Caki2 (cell line): ENCODE measurements at regions not wholly inside any gene's neighbourhood (a gene's known extent, or its start where the extent isn't known, plus 50 kb on each side); places are given as distances from the start of the nearest gene placed in this dataset.
A peak's percentile ranks its signal among the peaks of the same experiment; 100 is the strongest.

ENCODE experiments used
- DNase-seq: peaks from one replicate; pipeline ENCODE4 v3.0.0-alpha.2; 2015; ENCODE audit warnings: low read depth
- in situ Hi-C: cut with HindIII; loops from 2 replicates; pipeline ENCODE4 v1.10.0; 2016; ENCODE audit warnings: low sequenced_read_pairs, low pct_unique_long_range_greater_than_20kb, mixed read lengths

DNA sequence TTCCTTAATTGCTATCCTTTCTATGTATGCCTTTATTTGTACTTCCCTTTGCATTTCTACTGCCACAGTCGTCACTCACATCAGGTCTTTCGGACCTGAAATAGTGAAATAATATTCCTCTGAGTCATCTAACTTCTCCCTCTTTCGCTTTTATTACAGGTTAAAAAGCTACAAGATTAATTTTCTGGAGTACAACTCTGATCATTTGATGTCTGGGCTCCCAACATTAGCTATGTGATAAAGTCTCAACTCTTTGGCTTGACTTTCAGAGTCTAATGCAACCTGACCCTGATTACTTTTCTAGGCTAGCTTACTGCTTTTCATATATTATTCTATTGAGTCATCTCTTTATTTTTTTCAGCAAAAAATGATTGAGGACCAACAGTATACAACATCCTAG lies 638.8 kb upstream of the WWC1 start:
- no peak for DNase-seq
- in situ Hi-C loops: no loop called here

DNA sequence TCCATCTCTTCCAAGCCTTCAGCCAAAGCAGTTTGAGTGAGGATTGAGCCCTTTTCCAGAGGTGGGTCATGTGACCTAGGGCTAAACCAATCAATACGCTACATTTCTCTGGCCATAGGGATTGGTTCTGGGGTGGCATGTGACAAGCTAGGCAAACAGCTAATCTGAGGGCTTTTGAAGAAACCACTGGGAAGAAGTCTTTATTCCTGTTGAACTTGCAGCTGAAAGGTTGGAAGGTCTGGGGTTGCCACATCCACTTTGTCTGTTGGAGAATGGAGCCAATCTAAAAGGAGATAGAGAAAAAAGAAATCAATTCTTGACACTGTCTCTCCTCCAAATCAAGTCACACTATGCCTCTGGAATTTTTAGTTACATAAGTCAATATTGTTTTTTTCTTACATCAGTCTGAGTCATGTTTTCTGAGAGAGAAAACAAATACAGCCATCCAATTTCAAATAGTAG lies 637.8 kb upstream of the WWC1 start:
- in situ Hi-C loops: no loop called here
- peak; percentile 31 for DNase-seq

DNA sequence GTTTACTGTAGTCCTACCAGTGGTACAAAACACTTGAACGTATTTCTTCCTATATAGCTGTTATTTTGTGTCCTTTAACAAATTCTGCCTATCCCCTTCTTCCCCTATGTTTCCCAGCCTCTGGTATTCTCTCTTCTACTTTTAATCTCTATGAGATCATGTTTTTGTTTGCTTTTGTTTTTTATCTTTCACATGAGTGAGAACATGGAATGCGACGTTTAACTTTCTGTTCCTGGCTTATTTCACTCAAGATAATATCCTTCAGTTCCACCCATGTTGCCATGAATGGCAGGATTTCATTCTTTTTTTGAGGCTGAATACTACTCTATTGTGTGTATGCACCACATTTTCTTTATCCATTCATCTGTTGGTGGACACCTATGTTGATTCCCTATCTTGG lies 634.4 kb upstream of the WWC1 start:
- no peak for DNase-seq
- in situ Hi-C loops: no loop called here

DNA sequence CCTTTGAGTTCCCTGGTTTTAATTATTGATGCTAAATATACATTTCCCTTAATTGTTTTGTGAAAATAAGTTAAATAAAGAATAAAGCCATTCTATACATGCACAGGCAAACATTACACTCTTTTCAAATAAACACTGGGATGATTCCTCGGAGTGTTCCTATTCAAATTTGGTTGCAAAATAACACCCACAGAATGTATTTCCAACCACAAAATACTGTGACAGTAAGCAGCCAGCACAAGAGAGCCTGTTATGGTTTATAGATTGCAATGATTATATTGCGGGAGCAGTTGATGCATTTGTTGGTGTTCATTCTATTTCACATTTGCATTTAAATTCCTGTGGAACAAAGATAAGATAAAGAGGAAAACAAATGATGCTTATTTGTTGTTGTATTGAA lies 632.6 kb upstream of the WWC1 start:
- in situ Hi-C loops: no loop called here
- no peak for DNase-seq

DNA sequence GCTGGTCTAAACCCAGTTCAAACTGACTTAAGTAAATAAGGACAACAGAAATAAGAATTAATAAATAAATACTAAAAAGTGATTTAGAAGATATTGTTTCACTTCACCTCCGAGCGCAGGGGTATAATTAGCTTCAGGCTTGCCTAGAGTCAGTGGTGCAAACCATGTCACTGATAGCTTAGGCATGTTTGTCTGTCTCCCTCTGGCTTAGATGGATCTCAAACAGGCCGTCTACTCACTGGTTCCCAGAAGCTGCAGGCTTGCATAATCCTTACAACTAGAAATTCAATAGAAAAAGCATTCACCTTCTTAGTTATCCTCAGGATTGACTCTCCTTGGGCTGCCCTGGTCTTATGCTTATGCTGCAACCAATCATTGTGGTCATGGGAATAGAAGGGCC lies 629.8 kb upstream of the WWC1 start:
- in situ Hi-C loops: no loop called here
- no peak for DNase-seq

DNA sequence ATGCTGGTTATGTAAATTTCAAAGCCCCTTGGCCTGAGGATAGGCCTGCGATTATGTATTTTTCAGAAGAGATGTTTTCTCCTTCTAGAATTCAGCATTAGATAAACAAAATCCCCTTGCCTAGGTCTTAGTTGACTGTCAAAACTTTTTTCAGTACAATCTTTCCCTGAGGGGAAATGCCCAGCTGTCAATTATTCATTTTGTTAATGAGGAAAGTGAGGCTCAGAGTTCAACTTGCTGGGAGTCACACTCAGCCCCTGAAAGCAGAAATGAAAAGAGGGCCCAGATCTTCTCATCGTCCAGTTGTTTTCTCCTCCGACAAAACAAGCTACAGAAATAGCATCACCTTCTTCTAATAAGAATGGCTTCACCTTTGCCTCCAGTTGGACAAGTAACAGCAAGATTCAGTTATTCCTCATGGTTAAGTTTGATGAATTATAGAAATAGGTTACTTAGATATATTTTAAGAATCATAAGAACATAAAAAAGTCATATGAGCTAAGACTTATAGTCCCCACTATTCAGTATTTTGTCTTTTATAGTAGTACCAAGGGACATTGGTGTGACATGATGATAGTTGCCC lies 627.1 kb upstream of the WWC1 start:
- in situ Hi-C loops: no loop called here
- no peak for DNase-seq

DNA sequence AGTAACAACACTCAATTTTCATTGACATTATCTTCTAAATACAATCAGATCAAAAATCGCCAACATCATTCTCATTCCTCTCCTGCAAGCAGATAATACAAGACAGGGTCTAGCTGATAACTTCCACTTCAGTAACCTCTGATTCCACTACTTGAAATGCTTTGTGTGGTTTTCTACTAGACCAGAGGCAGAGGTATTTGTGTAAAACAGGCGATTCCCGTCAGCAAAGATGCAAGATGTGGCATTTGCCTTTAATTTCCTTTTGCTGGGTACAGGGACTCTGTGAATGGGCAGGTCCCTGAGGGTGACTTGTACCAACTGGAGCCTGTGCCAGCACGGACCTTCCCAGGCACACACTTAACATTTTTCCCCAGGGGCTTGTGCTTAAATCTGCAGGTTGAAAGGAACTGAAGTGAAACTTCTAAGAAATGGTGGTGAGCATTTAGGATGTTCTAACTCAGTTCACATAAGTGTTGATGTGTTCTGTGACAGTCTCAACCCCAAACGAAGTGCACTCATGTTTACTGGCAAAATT lies 625.5 kb upstream of the WWC1 start:
- in situ Hi-C loops: no loop called here
- DNase-seq: no peak

DNA sequence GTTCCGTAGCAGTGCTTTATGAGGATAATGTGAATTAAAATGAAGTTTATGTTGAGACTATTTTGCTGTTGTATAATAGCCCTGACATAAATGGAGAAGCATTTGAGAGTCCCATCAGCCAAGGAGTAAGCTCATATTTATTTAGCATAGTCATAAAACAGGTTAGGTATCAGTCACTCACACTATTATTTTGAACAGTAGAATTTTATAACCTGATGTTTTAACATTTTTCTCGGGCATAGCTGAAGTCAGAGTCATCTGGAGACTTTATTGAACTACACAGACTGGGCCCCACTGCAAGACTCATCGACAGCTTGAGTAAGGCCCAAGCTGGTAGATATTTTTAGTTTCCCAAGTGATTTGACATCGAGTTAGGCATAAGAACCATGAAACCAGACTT lies 620.3 kb upstream of the WWC1 start:
- in situ Hi-C loops: no loop called here
- DNase-seq: no peak

DNA sequence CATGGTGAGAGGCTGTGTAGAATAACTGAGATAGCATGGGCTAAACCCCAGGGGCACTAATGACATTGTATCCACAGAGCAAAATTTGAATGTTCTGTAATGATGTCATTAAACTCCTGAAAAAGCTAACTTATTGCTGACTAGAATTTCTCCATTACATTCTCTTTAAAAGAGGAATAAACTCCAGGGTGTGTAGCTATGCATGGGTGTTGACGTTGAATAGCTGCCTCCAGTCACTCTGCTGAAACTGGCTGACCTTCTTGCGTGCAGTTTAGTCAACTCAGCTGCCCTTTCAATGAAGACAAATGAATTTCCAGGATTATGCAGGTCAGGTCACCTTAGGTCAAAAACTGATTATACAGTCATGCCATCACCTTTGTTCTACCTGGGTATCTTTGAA lies 617.5 kb upstream of the WWC1 start:
- DNase-seq: no peak
- in situ Hi-C loops: no loop called here

DNA sequence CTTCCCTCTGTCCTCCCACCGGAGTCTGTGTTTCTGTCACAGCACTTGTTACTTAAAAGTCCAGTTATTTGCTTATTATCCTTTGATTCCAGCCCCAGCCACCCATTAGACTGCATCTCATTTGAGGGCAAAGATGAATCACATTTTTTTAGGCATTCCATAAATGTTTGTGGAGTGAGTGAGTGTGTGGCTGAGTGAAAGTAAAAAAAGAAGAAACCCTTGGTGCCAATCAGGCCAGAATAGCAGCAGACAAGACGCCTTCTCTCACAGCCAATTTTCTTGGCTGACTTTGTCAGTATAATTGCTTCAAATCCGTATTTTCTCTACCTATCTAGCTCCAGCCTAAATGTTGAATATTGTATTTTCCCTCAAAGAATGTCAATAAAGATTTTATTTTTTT lies 613.0 kb upstream of the WWC1 start:
- in situ Hi-C loops: no loop called here
- no peak for DNase-seq

DNA sequence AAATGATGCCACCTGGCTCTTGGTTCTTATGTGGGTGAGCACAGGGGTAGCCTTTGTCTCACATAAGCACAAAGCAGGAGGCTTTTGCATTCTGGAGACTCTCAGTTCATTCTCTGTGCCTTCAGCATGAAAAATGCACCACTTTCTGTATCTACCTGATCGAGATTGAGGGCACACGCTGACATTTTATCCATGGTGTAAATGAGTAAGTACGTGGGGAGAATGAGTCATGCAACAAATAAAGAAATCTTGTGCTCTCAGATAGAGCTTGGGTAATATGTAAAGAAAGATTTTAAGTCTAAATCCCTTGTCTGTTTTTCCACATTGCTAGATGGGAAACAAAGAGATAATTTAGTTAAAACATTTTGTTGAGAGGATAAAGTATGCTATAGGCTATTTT lies 607.2 kb upstream of the WWC1 start:
- no peak for DNase-seq
- in situ Hi-C loops: no loop called here

DNA sequence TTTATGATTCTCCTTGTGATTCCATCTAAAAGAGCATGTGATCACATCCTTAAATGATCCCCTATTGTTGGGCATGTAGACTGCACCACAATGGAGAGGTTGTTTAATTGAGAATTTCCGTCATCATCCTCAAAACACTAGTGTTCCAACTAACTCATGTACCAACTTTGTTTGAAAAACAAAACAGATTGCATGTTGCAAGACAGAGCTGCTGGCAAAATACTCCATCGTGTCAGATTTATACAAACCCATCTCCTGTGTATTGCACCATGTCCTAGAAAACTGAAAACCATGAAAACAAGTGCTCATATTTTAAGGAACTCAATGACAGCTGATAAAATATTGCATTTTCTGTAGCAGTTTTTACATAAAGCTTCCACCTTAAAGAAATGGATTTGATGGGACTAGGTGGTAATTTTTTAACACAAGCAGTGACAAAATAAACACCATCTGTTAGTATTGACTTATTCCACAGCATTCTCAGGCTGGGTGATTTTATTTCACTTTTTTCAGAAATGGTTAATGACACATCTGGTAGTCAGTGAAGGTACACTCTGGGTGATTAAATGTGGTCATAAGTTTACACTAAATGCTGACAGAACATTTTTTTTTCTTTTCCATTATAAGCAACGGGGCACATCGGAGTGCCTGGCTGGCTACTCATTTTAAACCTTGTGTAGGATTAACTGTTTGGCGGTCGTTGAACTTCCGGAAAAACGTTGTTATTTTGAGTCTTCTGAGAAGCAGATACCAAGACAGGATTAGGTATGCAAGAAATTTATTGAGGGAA lies 602.9 kb upstream of the WWC1 start:
- in situ Hi-C loops: no loop called here

DNA sequence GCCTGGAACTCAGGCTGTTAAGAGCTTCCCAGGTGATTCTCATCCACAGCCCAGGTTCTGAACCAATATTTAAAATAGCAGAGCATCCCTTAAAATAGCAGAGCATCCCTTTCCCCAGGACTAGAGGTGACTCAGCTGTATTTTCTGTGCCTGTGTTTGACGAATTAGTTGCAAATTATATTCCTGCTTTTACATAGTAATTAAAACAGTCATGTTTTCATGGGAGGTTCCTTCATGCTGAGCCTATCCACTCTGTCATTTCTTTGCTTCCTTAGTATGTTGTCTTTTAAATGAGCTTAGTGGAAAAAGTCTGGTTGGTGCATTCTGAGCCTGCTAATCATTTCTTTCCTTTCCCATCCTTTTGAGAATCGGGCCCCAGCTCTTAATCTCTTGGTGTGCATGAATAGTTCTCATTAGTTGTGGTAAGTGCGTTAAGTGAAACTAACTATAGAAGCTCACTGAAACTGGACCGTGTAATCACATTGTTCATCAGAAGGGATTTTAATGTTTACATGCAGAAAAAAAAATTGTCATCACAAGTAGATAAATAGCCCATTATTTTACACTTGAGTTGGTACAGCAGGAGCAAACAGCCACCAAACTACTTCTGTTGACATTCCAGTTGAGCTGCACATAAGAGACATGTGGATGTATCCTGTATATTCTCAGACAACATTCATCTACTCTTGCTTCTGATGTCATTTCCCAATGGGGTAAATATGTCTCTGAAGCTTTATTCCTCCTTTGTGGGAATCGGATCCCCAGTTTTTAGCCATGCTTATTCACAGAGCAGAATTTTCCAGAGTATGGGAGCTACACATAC lies 596.9 kb upstream of the WWC1 start:
- in situ Hi-C loops: no loop called here

More for the DNA sequence above, 602.9 kb upstream of the WWC1 start:
- DNase-seq: no peak

DNA sequence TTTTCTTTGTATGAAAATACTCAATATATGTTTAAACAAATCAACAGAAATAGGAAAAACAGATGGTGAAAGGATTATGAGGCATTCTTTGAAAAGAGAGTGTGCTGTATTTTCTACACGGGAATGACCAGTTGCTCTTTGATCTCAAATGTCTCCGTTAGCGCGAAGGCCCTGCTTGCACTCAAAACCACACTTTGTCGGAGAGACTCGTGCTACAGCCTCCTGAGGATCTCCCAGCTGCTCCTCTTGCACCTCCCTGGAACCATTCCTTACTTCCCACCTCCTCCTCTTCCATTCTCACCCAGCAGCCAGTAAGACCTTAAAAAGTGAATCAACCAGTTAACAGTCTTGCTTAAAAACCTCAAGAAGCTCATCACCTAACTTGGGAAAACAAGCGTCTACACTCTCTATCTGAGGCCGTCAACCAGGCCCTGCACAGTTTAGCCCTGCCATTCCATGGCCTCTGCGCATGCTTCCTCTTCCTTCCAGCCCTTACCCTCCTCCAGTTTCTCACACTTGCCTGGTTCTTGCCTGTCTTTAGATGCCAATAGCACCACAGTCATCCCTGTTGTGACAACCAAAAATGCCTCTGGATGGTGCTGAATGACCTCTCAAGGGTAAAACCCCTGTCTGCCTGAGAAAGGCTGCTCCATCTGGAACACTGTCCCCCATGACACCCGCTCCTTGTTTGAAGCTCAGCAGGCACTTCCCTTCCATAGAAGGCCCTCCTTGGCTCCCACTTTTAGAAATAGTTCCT lies 594.7 kb upstream of the WWC1 start:
- in situ Hi-C loops: no loop called here
- no peak for DNase-seq

More for the DNA sequence above, 596.9 kb upstream of the WWC1 start:
- no peak for DNase-seq

DNA sequence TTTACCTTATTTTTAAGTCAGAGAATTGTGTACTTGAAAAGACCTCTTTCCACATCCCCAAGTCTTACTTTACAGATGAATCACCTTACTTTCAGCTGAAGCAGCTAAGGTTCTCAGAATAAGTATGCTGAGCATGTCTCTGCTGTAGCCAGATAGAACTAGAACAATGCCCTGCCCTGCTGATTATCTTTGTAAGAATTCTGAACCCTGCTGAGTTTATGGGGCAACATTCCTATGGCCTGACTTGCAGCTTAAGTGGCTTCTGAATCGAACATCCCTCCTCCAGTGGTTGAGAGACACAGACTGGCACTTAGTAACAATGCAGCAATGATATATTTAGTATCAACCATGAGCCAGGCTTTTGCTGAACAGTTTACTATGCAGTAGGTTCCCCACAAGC lies 592.0 kb upstream of the WWC1 start:
- in situ Hi-C loops: no loop called here
- peak; percentile 91 for DNase-seq

DNA sequence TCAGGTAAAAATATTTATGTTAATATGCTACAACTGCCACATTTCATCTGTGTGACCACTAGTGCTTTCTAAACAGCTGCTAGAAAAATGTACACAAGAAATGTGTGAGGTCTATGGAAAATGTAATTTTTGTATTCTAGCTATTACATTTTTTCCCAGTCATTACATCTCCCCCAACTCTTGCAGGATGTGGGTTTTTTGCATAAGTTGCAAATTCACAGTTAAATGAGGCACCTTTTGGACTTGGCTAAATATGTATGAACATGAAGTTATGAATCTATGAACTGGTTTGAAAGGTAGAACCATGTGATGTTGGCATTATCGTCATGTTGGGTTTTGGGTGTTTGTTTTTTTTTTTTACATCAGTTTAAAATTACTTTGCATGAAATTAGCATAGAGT lies 590.4 kb upstream of the WWC1 start:
- in situ Hi-C loops: no loop called here

DNA sequence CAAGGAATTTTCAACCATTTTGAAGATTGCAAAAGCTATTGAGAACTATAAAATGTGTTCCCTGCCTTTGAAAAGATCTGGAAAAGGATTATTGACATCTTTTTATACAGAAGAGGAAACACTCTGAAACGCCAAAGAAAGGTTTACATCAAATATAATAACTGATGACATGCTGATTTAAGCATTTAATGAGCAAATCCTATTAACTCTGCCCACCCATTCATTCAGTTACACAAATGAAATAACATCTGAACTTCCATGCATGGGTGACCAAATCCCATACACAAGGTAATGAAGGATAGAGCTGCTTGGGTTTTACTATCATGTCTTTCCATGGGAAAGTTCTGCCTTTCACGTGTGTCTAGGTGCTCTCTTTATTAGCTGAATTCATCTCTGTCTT lies 589.4 kb upstream of the WWC1 start:
- in situ Hi-C loops: no loop called here
- DNase-seq: no peak

More for the DNA sequence above, 590.4 kb upstream of the WWC1 start:
- no peak for DNase-seq

DNA sequence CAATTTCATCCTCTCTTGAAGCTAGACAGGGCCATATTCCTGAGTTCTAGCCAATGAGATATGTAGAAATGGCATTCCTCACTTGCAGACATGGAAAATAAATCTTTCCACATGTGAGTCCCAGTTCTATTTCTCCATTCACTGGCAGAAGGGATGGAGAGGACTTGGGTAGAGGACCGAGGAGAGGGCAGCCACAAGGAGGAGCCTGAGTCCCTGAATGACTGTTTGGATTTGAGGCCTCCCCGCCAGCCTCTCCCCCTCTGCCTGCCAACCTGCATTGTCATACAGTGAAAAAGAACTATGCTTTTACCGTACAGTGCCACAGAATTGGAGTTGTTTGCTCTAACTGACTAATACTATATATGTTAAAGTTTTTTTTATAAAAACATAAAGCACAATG lies 583.0 kb upstream of the WWC1 start:
- no peak for DNase-seq
- in situ Hi-C loops: no loop called here
